ENCODE measurements at regions not wholly inside any gene's neighbourhood (a gene's known extent, or its start where the extent isn't known, plus 50 kb on each side); places are given as distances from the start of the nearest gene placed in this dataset.

GRCh38 chr4:73345399-73345975, 58.6 kb upstream of the ALB start:
- FAIRE-seq: no peak
- Histone ChIP-seq H3K79me2 (ENCODE audit: control insufficient read depth in 1 of 2, insufficient read depth in 2 of 2, low read length in 2 of 2) (no peaks in the 10 kb centered on the region), H2BK5ac (ENCODE audit: low read depth, low read length) (no peak overlapping the region), H3K9me3 (ENCODE audit: insufficient read depth in 2 of 2, low read depth in 1 of 2, low read length in 1 of 2) (no peaks in the 10 kb centered on the region), H4K20me1 (replicated peaks in 1 of 2; ENCODE audit: control insufficient read depth in 1 of 2, insufficient read depth in 2 of 2, low read length in 2 of 2) (no peaks in the 10 kb centered on the region), H3K56ac (replicated peaks; ENCODE audit: insufficient read length, low read depth, low read length) (no peak overlapping the region), H2BK12ac (ENCODE audit: low read depth, low read length) (no peak overlapping the region), H3K79me1 (ENCODE audit: low read depth, low read length) (no peaks in the 10 kb centered on the region), H4K5ac (ENCODE audit: insufficient read length, low read depth, low read length) (no peak overlapping the region), H3K14ac (ENCODE audit: insufficient read length) (no peak overlapping the region), H3K23ac (ENCODE audit: insufficient read length) (no peak overlapping the region), H3K4me3 (ENCODE audit: extremely low read depth in 1 of 4, insufficient read depth in 2 of 4, low read depth in 3 of 4, low read length in 4 of 4) (no peak overlapping the region), H3K23me2 (ENCODE audit: low read depth, low read length) (no peaks in the 10 kb centered on the region), H4K91ac (replicated peaks; ENCODE audit: insufficient read length, low read length) (no peak overlapping the region), H3K4me2 (ENCODE audit: insufficient read depth in 1 of 2, low read depth in 2 of 2, low read length in 2 of 2) (no peak overlapping the region), H2BK20ac (ENCODE audit: low read length) (no peak overlapping the region), H2AFZ (ENCODE audit: low read length) (no peak overlapping the region), H2AK5ac (ENCODE audit: low read depth, low read length) (no peak overlapping the region), H2BK120ac (replicated peaks; ENCODE audit: low read depth, low read length) (no peak overlapping the region), H3K9ac (replicated peaks in 1 of 4; ENCODE audit: extremely low read depth in 1 of 4, low read depth in 3 of 4, low read length in 3 of 4) (no peak overlapping the region), H3K4ac (replicated peaks; ENCODE audit: insufficient read length, low read depth, low read length) (no peak overlapping the region), H4K8ac (ENCODE audit: extremely low read depth, insufficient read depth, low read length) (no peak overlapping the region), H3K27me3 (replicated peaks in 1 of 4; ENCODE audit: control insufficient read depth in 3 of 4, extremely low read depth in 1 of 4, insufficient read depth in 3 of 4, low read length in 3 of 4) (no peaks in the 10 kb centered on the region), H3K36me3 (ENCODE audit: control insufficient read depth in 2 of 4, insufficient read depth in 4 of 4, low read length in 3 of 4) (no peaks in the 10 kb centered on the region), H3K27ac (ENCODE audit: low read depth, low read length) (no peak overlapping the region), H3K18ac (ENCODE audit: extremely low read depth, low read length) (no peak overlapping the region), H3K4me1 (replicated peaks in 1 of 4; ENCODE audit: control insufficient read depth in 3 of 4, insufficient read depth in 4 of 4, low read length in 3 of 4) (peaks cover 0 to 5% (median 1%) of the 10 kb centered on the region in 4 experiments; a peak in 4 of 7 replicates), H2BK15ac (ENCODE audit: low read length) (no peak overlapping the region)
- no peak for TF ChIP-seq SP1 (IDR thresholded peaks at IDR 0.05; ENCODE audit: low read depth, low read length)
- no peak for TF ChIP-seq JUN (IDR thresholded peaks at IDR 0.05; ENCODE audit: low read depth, low read length)
- TF ChIP-seq ASH2L (IDR thresholded peaks at IDR 0.05; ENCODE audit: low read length): no peak
- no peak for TF ChIP-seq KDM5A (IDR thresholded peaks at IDR 0.05; ENCODE audit: low read length)
- no peak for TF ChIP-seq NRF1 (IDR thresholded peaks at IDR 0.05; ENCODE audit: low read depth, low read length)
- TF ChIP-seq SIN3A (conservative IDR thresholded peaks at IDR 0.05 in 1 of 2, IDR thresholded peaks at IDR 0.05 in 1 of 2; ENCODE audit: low read depth in 1 of 2, low read length in 2 of 2): no peak
- no peak for TF ChIP-seq SIRT6 (IDR thresholded peaks at IDR 0.05; ENCODE audit: low read length)
- no peak for TF ChIP-seq CTCF (IDR thresholded peaks at IDR 0.05; ENCODE audit: control extremely low read depth in 1 of 3, insufficient read depth in 1 of 3, low read depth in 1 of 3, low read length in 3 of 3)
- no peak for TF ChIP-seq CHD1 (IDR thresholded peaks at IDR 0.05; ENCODE audit: low read depth, low read length)
- no peak for TF ChIP-seq POLR2A (IDR thresholded peaks at IDR 0.05; ENCODE audit: control extremely low read depth in 1 of 2, low read depth in 2 of 2, low read length in 2 of 2)
- POLR2A ChIA-PET (ENCODE audit: partially characterized antibody): no interaction called here
- DNase-seq (ENCODE audit: low read depth in 1 of 2, low spot score in 2 of 2): no peak
- WGBS, 2 experiments (ENCODE audit: extremely low coverage in 1 of 2, insufficient coverage in 1 of 2, insufficient read length in 1 of 2, insufficient replicate concordance in 2 of 2, low coverage in 1 of 2, low lambda C conversion rate in 2 of 2, missing lambda C conversion rate in 1 of 2): 92% methylated on average over 4 of the region's 4 CpGs; no CpG with 5 or more reads in 1 of the 2 experiments
- CTCF ChIA-PET (ENCODE audit: partially characterized antibody): interaction anchor here (1.1 to 6.2 kb wide), 6 partner anchors 11 to 319 kb away, joined by 3 to 38 read pairs (median 6); no protein-coding TSS in a partner anchor
